GM12878 (cell line): ENCODE measurements at regions not wholly inside any gene's neighbourhood (a gene's known extent, or its start where the extent isn't known, plus 50 kb on each side); places are given as distances from the start of the nearest gene placed in this dataset.

Experiments used
- ATAC-seq: fragments of 200-7000 bp; cut with Tn5 transposase; 3 replicates; pipeline ENCODE4 v1.9.1; 2020; ENCODE audit warnings: mild to moderate bottlenecking, moderate library complexity
- BruUV-seq: library from RNA; stranded (reverse); fragments of 400-500 nt; replicated peaks from 2 replicates; lab custom pipeline; 2021; lab: Mats Ljungman, UMichigan
- CTCF ChIA-PET: fragments of 300-600 bp; sonication (Branson Sonifier 250); formaldehyde crosslinking; extraction: SDS; loops from one replicate; lab custom pipeline; 2021; ENCODE audit warnings: inconsistent platforms; lab: Yijun Ruan, JAX
- POLR2A ChIA-PET: fragments of 350-600 bp; formaldehyde crosslinking; extraction: SDS; loops from one replicate; lab custom pipeline; 2021; ENCODE audit warnings: inconsistent platforms; lab: Charles Lee
- RAD21 ChIA-PET: fragments of 300-600 bp; sonication (Branson Sonifier 250); formaldehyde crosslinking; loops from one replicate; lab custom pipeline; 2023; ENCODE audit warnings: antibody characterized with exemption; ENCODE audit not compliant: unreplicated experiment; lab: Charles Lee
- SMC1A ChIA-PET: fragments of 300-600 bp; sonication (Branson Sonifier 250); formaldehyde crosslinking; loops from one replicate; lab custom pipeline; 2023; ENCODE audit not compliant: unreplicated experiment, uncharacterized antibody; lab: Charles Lee
- DNase-seq: peaks from one replicate; pipeline ENCODE4 v3.0.0-alpha.2; 2011; ENCODE audit warnings: low read depth, low spot score
- FAIRE-seq: peaks from 3 replicates; lab custom pipeline; 2011; peaks lifted over from hg19 to GRCh38; lab: Jason Lieb, UNC
- H2AFZ ChIP-seq: 2 replicates; pipeline ENCODE4 v1.6.0; 2011; ENCODE audit warnings: low read depth, low read length, control low read depth; ENCODE audit not compliant: control insufficient read depth
- H3K27ac ChIP-seq: 2 replicates; pipeline ENCODE4 v1.5.1; 2011; ENCODE audit warnings: control low read depth; ENCODE audit not compliant: control insufficient read depth, insufficient read depth
- H3K27me3 ChIP-seq, 2 experiments: replicated peaks in 1 of 2; 2 replicates each; pipeline versions ENCODE4 v1.6.0 to v1.6.1; 2011; ENCODE audit warnings: low read length in 1 of 2; ENCODE audit not compliant: control insufficient read depth in 2 of 2, insufficient read depth in 2 of 2
- H3K36me3 ChIP-seq, 2 experiments: 2 replicates each; pipeline ENCODE4 v1.5.1; 2011; ENCODE audit warnings: low read length in 1 of 2; ENCODE audit not compliant: control insufficient read depth in 2 of 2, insufficient read depth in 2 of 2
- H3K4me1 ChIP-seq: 2 replicates; pipeline ENCODE4 v1.6.1; 2011; ENCODE audit warnings: mild to moderate bottlenecking, low read length, moderate library complexity, mixed read lengths; ENCODE audit not compliant: control insufficient read depth, insufficient read depth
- H3K4me2 ChIP-seq: 2 replicates; pipeline ENCODE4 v1.6.0; 2011; ENCODE audit warnings: control low read depth; ENCODE audit not compliant: control insufficient read depth, insufficient read depth
- H3K4me3 ChIP-seq: fragments of 200-600 bp; sonication (generic); 2 replicates; pipeline ENCODE4 v1.5.1; 2016
- H3K79me2 ChIP-seq: 2 replicates; pipeline ENCODE4 v1.6.0; 2011; ENCODE audit warnings: low read length; ENCODE audit not compliant: control insufficient read depth, insufficient read depth
- H3K9ac ChIP-seq: 2 replicates; pipeline ENCODE4 v1.8.0; 2011; ENCODE audit warnings: low read length, control low read depth, mixed read lengths; ENCODE audit not compliant: control insufficient read depth, insufficient read depth
- H3K9me3 ChIP-seq: replicated peaks from 3 replicates; pipeline ENCODE4 v1.5.1; 2011; ENCODE audit warnings: mild to moderate bottlenecking, low read length; ENCODE audit not compliant: control insufficient read depth, insufficient read depth
- H4K20me1 ChIP-seq: 2 replicates; pipeline ENCODE4 v1.6.0; 2011; ENCODE audit not compliant: control insufficient read depth, insufficient read depth
- BACH1 ChIP-seq: fragments of 450-650 bp; IDR thresholded peaks from 2 replicates; pipeline ENCODE4 v1.6.1; 2017; ENCODE audit warnings: mild to moderate bottlenecking, borderline replicate concordance
- CBX5 ChIP-seq: sonication (generic); IDR thresholded peaks from 2 replicates; pipeline ENCODE4 v1.6.1; 2016; ENCODE audit warnings: low read depth, moderate library complexity, mild to moderate bottlenecking, inconsistent platforms
- CHD2 ChIP-seq: IDR thresholded peaks from 2 replicates; pipeline ENCODE4 v1.6.1; 2011; ENCODE audit warnings: low read depth, low read length, improper control_type of control experiment, borderline replicate concordance
- CREB1 ChIP-seq: IDR thresholded peaks from 2 replicates; pipeline ENCODE4 v1.6.1; 2012; ENCODE audit warnings: low read depth, mild to moderate bottlenecking, inconsistent platforms
- HDAC2 ChIP-seq: fragments of 200-600 bp; sonication (generic); IDR thresholded peaks from 2 replicates; pipeline ENCODE4 v1.6.1; 2017
- PAX5 ChIP-seq: IDR thresholded peaks from 2 replicates; pipeline ENCODE4 v1.6.1; 2011; ENCODE audit warnings: low read depth, low read length, borderline replicate concordance
- SREBF2 ChIP-seq: IDR thresholded peaks from 2 replicates; pipeline ENCODE4 v1.6.1; 2012; ENCODE audit warnings: mild to moderate bottlenecking, low read length
- SUZ12 ChIP-seq: fragments of 200-600 bp; sonication (generic); IDR thresholded peaks from one replicate; pipeline ENCODE4 v1.6.1; 2018; ENCODE audit warnings: antibody characterized with exemption, mild to moderate bottlenecking; ENCODE audit not compliant: unreplicated experiment
- TBL1XR1 ChIP-seq: IDR thresholded peaks from 2 replicates; pipeline ENCODE4 v1.6.1; 2012; ENCODE audit warnings: low read depth, low read length, improper control_type of control experiment
- ZZZ3 ChIP-seq: IDR thresholded peaks from 2 replicates; pipeline ENCODE4 v1.6.1; 2011; ENCODE audit warnings: low read depth; ENCODE audit not compliant: control insufficient read depth, insufficient read length
- WGBS: methylation state at CpG from one replicate; pipeline ENCODE4 v1.1.6; 2016; ENCODE audit warnings: low lambda C conversion rate; ENCODE audit not compliant: insufficient replicate concordance, insufficient coverage; ENCODE audit errors: missing lambda C conversion rate; 5-methylcytosine and 5-hydroxymethylcytosine counted together
- in situ Hi-C: fragments of 300-500 bp; cut with MboI; formaldehyde crosslinking; loops from 9 replicates; pipeline ENCODE4 v1.14.3; 2018; ENCODE audit warnings: mixed read lengths
- intact Hi-C: fragments of 100-400 bp; cut with micrococcal nuclease; formaldehyde crosslinking; loops from one replicate; pipeline ENCODE4 v1.14.2; 2022; ENCODE audit not compliant: unreplicated experiment
- TF ChIP-seq, protein P1 (sequence below): IDR thresholded peaks from 2 replicates; pipeline ENCODE4 v1.6.1; 2011; ENCODE audit warnings: low read depth, low read length, improper control_type of control experiment, borderline replicate concordance
- TF ChIP-seq, protein P2 (sequence below): fragments of 450-650 bp; formaldehyde crosslinking; IDR thresholded peaks from 2 replicates; pipeline ENCODE4 v1.4.0; 2022; ENCODE audit warnings: mild to moderate bottlenecking, moderate library complexity
- TF ChIP-seq, protein P3 (sequence below): IDR thresholded peaks from 2 replicates; pipeline ENCODE4 v1.6.1; 2012; ENCODE audit warnings: low read depth, low read length, improper control_type of control experiment

DNA sequence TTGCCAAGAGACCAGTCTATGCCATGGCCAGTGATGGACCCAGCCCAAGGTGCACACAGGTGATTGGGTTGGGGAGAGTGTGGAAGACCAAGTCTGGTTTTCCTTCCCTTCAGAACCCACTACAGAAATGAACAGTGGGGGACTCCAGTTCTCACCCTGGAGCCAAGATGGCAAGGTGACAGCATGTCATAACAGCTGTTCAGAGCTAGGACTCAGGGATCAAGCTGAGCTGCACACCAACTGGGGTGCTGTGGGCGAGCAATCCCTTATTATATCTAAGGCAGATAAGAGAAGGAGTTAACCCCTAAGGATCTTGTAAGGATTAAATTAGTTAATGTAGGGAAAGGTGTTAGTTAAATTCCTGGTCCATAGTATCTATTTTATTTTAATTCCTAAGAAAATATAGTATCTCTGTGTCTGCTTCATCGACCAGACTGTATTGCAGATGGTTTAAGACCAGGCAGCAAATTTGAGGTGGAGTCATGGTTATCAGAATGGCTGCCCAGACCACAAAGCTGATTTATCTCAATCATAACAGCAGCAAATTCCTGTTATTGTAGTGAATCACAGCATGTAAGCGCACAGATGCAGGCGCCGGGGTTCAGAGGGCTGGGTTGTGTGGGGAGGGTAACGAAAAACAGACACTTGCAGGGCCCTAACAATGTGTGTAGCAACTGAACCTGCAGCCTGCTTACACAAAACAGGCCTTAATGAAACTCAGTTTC, 208.7 kb upstream of the ZNF32 start:
- H3K4me3 ChIP-seq = no peak overlapping the region
- no peaks in the 10 kb centered on the region for H4K20me1 ChIP-seq
- CTCF ChIA-PET = no interaction called here
- no peak overlapping the region for H3K9ac ChIP-seq
- POLR2A ChIA-PET = no interaction called here
- TF ChIP-seq, protein P1, sequence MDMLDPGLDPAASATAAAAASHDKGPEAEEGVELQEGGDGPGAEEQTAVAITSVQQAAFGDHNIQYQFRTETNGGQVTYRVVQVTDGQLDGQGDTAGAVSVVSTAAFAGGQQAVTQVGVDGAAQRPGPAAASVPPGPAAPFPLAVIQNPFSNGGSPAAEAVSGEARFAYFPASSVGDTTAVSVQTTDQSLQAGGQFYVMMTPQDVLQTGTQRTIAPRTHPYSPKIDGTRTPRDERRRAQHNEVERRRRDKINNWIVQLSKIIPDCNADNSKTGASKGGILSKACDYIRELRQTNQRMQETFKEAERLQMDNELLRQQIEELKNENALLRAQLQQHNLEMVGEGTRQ = no peak
- TF ChIP-seq TBL1XR1 = no peak
- no peak for TF ChIP-seq ZZZ3
- no peak for TF ChIP-seq CHD2
- TF ChIP-seq HDAC2 = no peak
- no peak for TF ChIP-seq BACH1
- in situ Hi-C loops = loop anchor here (25.0 kb wide), 2 partner anchors 95 to 370 kb away; no protein-coding TSS in a partner anchor
- no peaks in the 10 kb centered on the region for H3K27me3 ChIP-seq
- intact Hi-C loops = no loop called here
- no peaks in the 10 kb centered on the region for H3K4me1 ChIP-seq
- RAD21 ChIA-PET = no interaction called here
- SMC1A ChIA-PET = interaction anchor here (1.1 kb wide), 1 partner anchor 11 kb away, joined by 3 read pairs; no protein-coding TSS in a partner anchor
- no TSS peak for BruUV-seq
- no peak for FAIRE-seq
- H3K27ac ChIP-seq = no peak overlapping the region
- H3K9me3 ChIP-seq = no peaks in the 10 kb centered on the region
- no peak overlapping the region for H3K4me2 ChIP-seq
- DNase-seq = no peak
- 21% methylated on average over 6 of the region's 6 CpGs for WGBS
- no peaks in the 10 kb centered on the region for H3K36me3 ChIP-seq
- ATAC-seq = no peak
- H3K79me2 ChIP-seq = no peaks in the 10 kb centered on the region
- H2AFZ ChIP-seq = no peak overlapping the region

DNA sequence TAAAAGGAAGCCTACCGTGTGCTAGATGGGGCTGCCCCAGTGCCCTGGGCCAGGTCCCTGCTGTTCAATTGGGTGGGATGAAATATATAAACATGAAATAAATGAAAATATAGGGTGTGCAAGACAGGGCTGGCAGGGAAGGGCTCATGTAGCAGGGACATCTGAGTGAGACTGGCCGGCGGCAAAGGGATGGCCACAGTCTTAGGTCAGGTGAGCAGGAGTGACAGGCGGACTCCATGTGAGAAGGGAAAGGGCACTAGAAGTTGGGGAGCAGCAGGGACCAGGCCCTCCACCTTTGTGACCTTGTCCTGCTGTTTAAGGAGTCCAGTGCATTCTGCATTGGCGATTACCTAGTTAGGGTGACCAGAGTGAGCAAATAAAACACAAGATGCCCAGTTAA, 207.6 kb upstream of the ZNF32 start:
- H3K4me2 ChIP-seq = no peak overlapping the region
- intact Hi-C loops (no loop called here), in situ Hi-C loops (loop anchor here (25.0 kb wide), 2 partner anchors 94 to 369 kb away; no protein-coding TSS in a partner anchor)
- no TSS peak for BruUV-seq
- H3K36me3 ChIP-seq = no peaks in the 10 kb centered on the region
- POLR2A ChIA-PET = no interaction called here
- H4K20me1 ChIP-seq = no peaks in the 10 kb centered on the region
- no peak for DNase-seq
- no peaks in the 10 kb centered on the region for H3K27me3 ChIP-seq
- SMC1A ChIA-PET = no interaction called here
- no peaks in the 10 kb centered on the region for H3K9me3 ChIP-seq
- no peak for FAIRE-seq
- no peaks in the 10 kb centered on the region for H3K4me1 ChIP-seq
- RAD21 ChIA-PET = no interaction called here
- CTCF ChIA-PET = no interaction called here
- no peaks in the 10 kb centered on the region for H3K79me2 ChIP-seq
- no peak overlapping the region for H3K27ac ChIP-seq
- no peak overlapping the region for H2AFZ ChIP-seq
- no peak overlapping the region for H3K4me3 ChIP-seq
- no peak overlapping the region for H3K9ac ChIP-seq
- no peak for ATAC-seq
- WGBS = 55% methylated on average over 5 of the region's 5 CpGs
- no peak for TF ChIP-seq SUZ12
- TF ChIP-seq, protein P2, sequence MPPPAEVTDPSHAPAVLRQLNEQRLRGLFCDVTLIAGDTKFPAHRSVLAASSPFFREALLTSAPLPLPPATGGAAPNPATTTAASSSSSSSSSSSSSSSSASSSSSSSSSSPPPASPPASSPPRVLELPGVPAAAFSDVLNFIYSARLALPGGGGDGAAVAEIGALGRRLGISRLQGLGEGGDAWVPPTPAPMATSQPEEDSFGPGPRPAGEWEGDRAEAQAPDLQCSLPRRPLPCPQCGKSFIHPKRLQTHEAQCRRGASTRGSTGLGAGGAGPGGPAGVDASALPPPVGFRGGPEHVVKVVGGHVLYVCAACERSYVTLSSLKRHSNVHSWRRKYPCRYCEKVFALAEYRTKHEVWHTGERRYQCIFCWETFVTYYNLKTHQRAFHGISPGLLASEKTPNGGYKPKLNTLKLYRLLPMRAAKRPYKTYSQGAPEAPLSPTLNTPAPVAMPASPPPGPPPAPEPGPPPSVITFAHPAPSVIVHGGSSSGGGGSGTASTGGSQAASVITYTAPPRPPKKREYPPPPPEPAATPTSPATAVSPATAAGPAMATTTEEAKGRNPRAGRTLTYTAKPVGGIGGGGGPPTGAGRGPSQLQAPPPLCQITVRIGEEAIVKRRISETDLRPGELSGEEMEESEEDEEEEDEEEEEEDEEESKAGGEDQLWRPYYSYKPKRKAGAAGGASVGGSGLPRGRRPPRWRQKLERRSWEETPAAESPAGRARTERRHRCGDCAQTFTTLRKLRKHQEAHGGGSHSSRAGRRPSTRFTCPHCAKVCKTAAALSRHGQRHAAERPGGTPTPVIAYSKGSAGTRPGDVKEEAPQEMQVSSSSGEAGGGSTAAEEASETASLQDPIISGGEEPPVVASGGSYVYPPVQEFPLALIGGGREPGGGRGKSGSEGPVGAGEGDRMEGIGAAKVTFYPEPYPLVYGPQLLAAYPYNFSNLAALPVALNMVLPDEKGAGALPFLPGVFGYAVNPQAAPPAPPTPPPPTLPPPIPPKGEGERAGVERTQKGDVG (CRISPR knock-in tag) = no peak
- no peak for TF ChIP-seq CREB1
- no peak for TF ChIP-seq PAX5
- no peak for TF ChIP-seq SREBF2
- no peak for TF ChIP-seq CBX5
- TF ChIP-seq, protein P3, sequence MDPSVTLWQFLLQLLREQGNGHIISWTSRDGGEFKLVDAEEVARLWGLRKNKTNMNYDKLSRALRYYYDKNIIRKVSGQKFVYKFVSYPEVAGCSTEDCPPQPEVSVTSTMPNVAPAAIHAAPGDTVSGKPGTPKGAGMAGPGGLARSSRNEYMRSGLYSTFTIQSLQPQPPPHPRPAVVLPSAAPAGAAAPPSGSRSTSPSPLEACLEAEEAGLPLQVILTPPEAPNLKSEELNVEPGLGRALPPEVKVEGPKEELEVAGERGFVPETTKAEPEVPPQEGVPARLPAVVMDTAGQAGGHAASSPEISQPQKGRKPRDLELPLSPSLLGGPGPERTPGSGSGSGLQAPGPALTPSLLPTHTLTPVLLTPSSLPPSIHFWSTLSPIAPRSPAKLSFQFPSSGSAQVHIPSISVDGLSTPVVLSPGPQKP = no peak
